Activated naive CD8-positive, alpha-beta T cell treated with anti-CD3 and anti-CD28 coated beads, Interleukin-2, amount 50 U/mL, for 16 hours (primary cell): ENCODE measurements at regions not wholly inside any gene's neighbourhood (a gene's known extent, or its start where the extent isn't known, plus 50 kb on each side); places are given as distances from the start of the nearest gene placed in this dataset.

Experiments used
- DNase-seq: peaks from one replicate; pipeline ENCODE4 v3.0.0-alpha.2; 2020; ENCODE audit warnings: low read depth, low spot score

GRCh38 chr5:159456261-159456660 lies 126.0 kb upstream of the IL12B start:
- no peak for DNase-seq

GRCh38 chr5:159456722-159457465 lies 126.6 kb upstream of the IL12B start:
- DNase-seq: peak; percentile 46

- no peak for DNase-seq
Measured at GRCh38 chr5:159458217-159458711, 128.0 kb upstream of the IL12B start.

- no peak for DNase-seq
Measured at GRCh38 chr5:159459132-159459627, 128.9 kb upstream of the IL12B start.

GRCh38 chr5:159459951-159460538 lies 129.8 kb upstream of the IL12B start:
- no peak for DNase-seq

- DNase-seq: no peak
Measured at GRCh38 chr5:159463590-159464321, 133.5 kb upstream of the IL12B start.

GRCh38 chr5:159465604-159466003 lies 135.3 kb upstream of the IL12B start:
- no peak for DNase-seq

GRCh38 chr5:159467666-159468065 lies 137.4 kb upstream of the IL12B start:
- DNase-seq: no peak

- DNase-seq: no peak
Measured at GRCh38 chr5:159469496-159470372, 139.4 kb upstream of the IL12B start.

- DNase-seq: no peak
Measured at GRCh38 chr5:159471904-159472303, 141.6 kb upstream of the IL12B start.

- no peak for DNase-seq
Measured at GRCh38 chr5:159475026-159475425, 144.7 kb upstream of the IL12B start.

GRCh38 chr5:159478950-159479349 lies 148.7 kb upstream of the IL12B start:
- no peak for DNase-seq

- DNase-seq: no peak
Measured at GRCh38 chr5:159480849-159481248, 150.6 kb upstream of the IL12B start.

- DNase-seq: no peak
Measured at GRCh38 chr5:159481751-159482150, 151.5 kb upstream of the IL12B start.

- DNase-seq: no peak
Measured at GRCh38 chr5:159486836-159487235, 156.5 kb upstream of the IL12B start.

GRCh38 chr5:159488516-159488915 lies 158.2 kb upstream of the IL12B start:
- no peak for DNase-seq

GRCh38 chr5:159489779-159490178 lies 159.5 kb upstream of the IL12B start:
- no peak for DNase-seq

GRCh38 chr5:159490507-159490906 lies 160.2 kb upstream of the IL12B start:
- no peak for DNase-seq

GRCh38 chr5:159493696-159494095 lies 163.4 kb upstream of the IL12B start:
- no peak for DNase-seq

GRCh38 chr5:159496773-159497172 lies 166.5 kb upstream of the IL12B start:
- DNase-seq: no peak

GRCh38 chr5:159497221-159497620 lies 166.9 kb upstream of the IL12B start:
- DNase-seq: no peak
